ENCODE measurements at regions not wholly inside any gene's neighbourhood (a gene's known extent, or its start where the extent isn't known, plus 50 kb on each side); places are given as distances from the start of the nearest gene placed in this dataset.

GRCh38 chr1:8092657-8093056 is 66.5 kb upstream of the ERRFI1 start:
- DNase-seq (ENCODE audit: low read depth in 2 of 3, low spot score in 2 of 3): no peak

- DNase-seq (ENCODE audit: low read depth in 2 of 3, low spot score in 2 of 3): no peak
Observed at GRCh38 chr1:8091691-8092090, 65.6 kb upstream of the ERRFI1 start.

- DNase-seq (ENCODE audit: low read depth in 2 of 3, low spot score in 2 of 3): no peak
Observed at GRCh38 chr1:8090241-8090702, 64.2 kb upstream of the ERRFI1 start.

- DNase-seq (ENCODE audit: low read depth in 2 of 3, low spot score in 2 of 3): no peak
Observed at GRCh38 chr1:8089535-8090228, 63.6 kb upstream of the ERRFI1 start.

GRCh38 chr1:8086055-8086454 is 59.9 kb upstream of the ERRFI1 start:
- DNase-seq (ENCODE audit: low read depth in 2 of 3, low spot score in 2 of 3): no peak

- DNase-seq (ENCODE audit: low read depth in 2 of 3, low spot score in 2 of 3): no peak
Observed at GRCh38 chr1:8084913-8085312, 58.8 kb upstream of the ERRFI1 start.

- DNase-seq (ENCODE audit: low read depth in 2 of 3, low spot score in 2 of 3): no peak
Observed at GRCh38 chr1:8083739-8084484, 57.8 kb upstream of the ERRFI1 start.

GRCh38 chr1:8082945-8083344 is 56.8 kb upstream of the ERRFI1 start:
- no peak for DNase-seq (ENCODE audit: low read depth in 2 of 3, low spot score in 2 of 3)

GRCh38 chr1:8078176-8078671 is 52.1 kb upstream of the ERRFI1 start:
- no peak for DNase-seq (ENCODE audit: low read depth in 2 of 3, low spot score in 2 of 3)

- DNase-seq (ENCODE audit: low read depth in 2 of 3, low spot score in 2 of 3): no peak
Observed at GRCh38 chr1:8077602-8078001, 51.5 kb upstream of the ERRFI1 start.

GRCh38 chr1:8077120-8077573 is 51.0 kb upstream of the ERRFI1 start:
- DNase-seq (ENCODE audit: low read depth in 2 of 3, low spot score in 2 of 3): no peak

- DNase-seq (ENCODE audit: low read depth in 2 of 3, low spot score in 2 of 3): no peak
Observed at GRCh38 chr1:8076176-8076575, 50.1 kb upstream of the ERRFI1 start.
